GM23338 (cell line): ENCODE measurements at regions not wholly inside any gene's neighbourhood (a gene's known extent, or its start where the extent isn't known, plus 50 kb on each side); places are given as distances from the start of the nearest gene placed in this dataset.

Experiments used
- ATAC-seq: fragments of 200-7000 bp; cut with Tn5 transposase; 3 replicates; pipeline ENCODE4 v1.9.1; 2020
- DNase-seq: peaks from one replicate; pipeline ENCODE4 v3.0.0-alpha.2; 2015; ENCODE audit warnings: low spot score
- H2AFZ ChIP-seq: fragments of 200-600 bp; sonication (generic); 2 replicates; pipeline ENCODE4 v1.8.0; 2016; ENCODE audit warnings: antibody characterized with exemption, mild to moderate bottlenecking, moderate library complexity
- H3F3A ChIP-seq: fragments of 200-600 bp; sonication (generic); replicated peaks from 2 replicates; pipeline ENCODE4 v1.8.0; 2017; ENCODE audit warnings: antibody characterized with exemption, mixed run types, low read depth
- H3K27ac ChIP-seq: fragments of 200-600 bp; sonication (generic); 2 replicates; pipeline ENCODE4 v1.6.1; 2016; ENCODE audit warnings: low read depth
- H3K27me3 ChIP-seq: fragments of 200-600 bp; sonication (generic); 2 replicates; pipeline ENCODE4 v1.8.0; 2016; ENCODE audit warnings: mild to moderate bottlenecking, mixed run types, moderate library complexity; ENCODE audit not compliant: insufficient read depth
- H3K36me3 ChIP-seq: fragments of 200-600 bp; sonication (generic); 2 replicates; pipeline ENCODE4 v1.8.0; 2016; ENCODE audit warnings: mild to moderate bottlenecking; ENCODE audit not compliant: insufficient read depth
- H3K4me1 ChIP-seq: fragments of 200-600 bp; sonication (generic); 2 replicates; pipeline ENCODE4 v1.8.0; 2016; ENCODE audit warnings: mild to moderate bottlenecking, moderate library complexity; ENCODE audit not compliant: insufficient read depth
- H3K4me2 ChIP-seq: fragments of 200-600 bp; sonication (generic); 2 replicates; pipeline ENCODE4 v1.7.1; 2017; ENCODE audit warnings: mixed run types
- H3K4me3 ChIP-seq: fragments of 200-600 bp; sonication (generic); 2 replicates; pipeline ENCODE4 v1.6.1; 2016; ENCODE audit warnings: mixed run types
- H3K79me2 ChIP-seq: fragments of 200-600 bp; sonication (generic); replicated peaks from 2 replicates; pipeline ENCODE4 v1.8.0; 2017; ENCODE audit warnings: mild to moderate bottlenecking; ENCODE audit not compliant: insufficient read depth
- H3K9me2 ChIP-seq: fragments of 200-600 bp; sonication (generic); 2 replicates; pipeline ENCODE4 v1.8.0; 2017; ENCODE audit not compliant: insufficient read depth
- H4K20me1 ChIP-seq: fragments of 200-600 bp; sonication (generic); replicated peaks from 2 replicates; pipeline ENCODE4 v1.8.0; 2017; ENCODE audit warnings: mild to moderate bottlenecking; ENCODE audit not compliant: insufficient read depth
- H3K27ac Mint-ChIP-seq: 2 replicates; pipeline ENCODE4 v1.8.0; 2020; ENCODE audit warnings: inconsistent platforms, mild to moderate bottlenecking, moderate library complexity, mixed read lengths
- H3K27me3 Mint-ChIP-seq: 3 replicates; pipeline ENCODE4 v1.8.0; 2022; ENCODE audit warnings: low read depth, mild to moderate bottlenecking, moderate library complexity, mixed read lengths, inconsistent platforms; ENCODE audit not compliant: insufficient read depth, poor library complexity
- H3K36me3 Mint-ChIP-seq: 3 replicates; pipeline ENCODE4 v1.8.0; 2021; ENCODE audit warnings: low read depth, mild to moderate bottlenecking, inconsistent platforms, moderate library complexity, mixed read lengths
- H3K4me1 Mint-ChIP-seq: 3 replicates; pipeline ENCODE4 v1.8.0; 2020; ENCODE audit warnings: mild to moderate bottlenecking, inconsistent platforms, mixed read lengths
- H3K4me3 Mint-ChIP-seq: 3 replicates; pipeline ENCODE4 v1.8.0; 2021; ENCODE audit warnings: moderate library complexity, mild to moderate bottlenecking, inconsistent platforms, mixed read lengths
- H3K9me3 Mint-ChIP-seq: 3 replicates; pipeline ENCODE4 v1.8.0; 2020; ENCODE audit warnings: moderate library complexity, mild to moderate bottlenecking, inconsistent platforms, mixed read lengths
- CREB1 ChIP-seq: fragments of 250-450 bp; sonication (Bioruptor Pico); IDR thresholded peaks from 2 replicates; pipeline ENCODE4 v1.5.0; 2020; ENCODE audit warnings: low read depth, mild to moderate bottlenecking, moderate library complexity
- EZH2 ChIP-seq: fragments of 200-600 bp; sonication (generic); IDR thresholded peaks from one replicate; pipeline ENCODE4 v1.8.0; 2017; ENCODE audit warnings: antibody characterized with exemption, mild to moderate bottlenecking, low read depth; ENCODE audit not compliant: unreplicated experiment
- EZH2phosphoT487 ChIP-seq: fragments of 200-600 bp; sonication (generic); IDR thresholded peaks from one replicate; pipeline ENCODE4 v1.8.1; 2018; ENCODE audit warnings: antibody characterized with exemption; ENCODE audit not compliant: unreplicated experiment
- JUNB ChIP-seq: IDR thresholded peaks from one replicate; pipeline ENCODE4 v1.6.1; 2016; ENCODE audit warnings: antibody characterized with exemption; ENCODE audit not compliant: unreplicated experiment
- NANOG ChIP-seq: IDR thresholded peaks from 2 replicates; pipeline ENCODE4 v1.6.1; 2016; ENCODE audit warnings: antibody characterized with exemption, borderline replicate concordance
- POLR2AphosphoS5 ChIP-seq: IDR thresholded peaks from 2 replicates; pipeline ENCODE4 v1.6.1; 2016; ENCODE audit warnings: antibody characterized with exemption, low read depth
- STAT1 ChIP-seq: IDR thresholded peaks from one replicate; pipeline ENCODE4 v1.6.1; 2016; ENCODE audit warnings: antibody characterized with exemption; ENCODE audit not compliant: unreplicated experiment
- ZNF114 ChIP-seq: fragments of 250-450 bp; sonication (Bioruptor Pico); IDR thresholded peaks from 2 replicates; pipeline ENCODE4 v1.5.0; 2020; ENCODE audit warnings: mild to moderate bottlenecking, moderate library complexity
- ZNF331 ChIP-seq: fragments of 250-450 bp; sonication (Bioruptor Pico); IDR thresholded peaks from 2 replicates; pipeline ENCODE4 v1.5.0; 2020; ENCODE audit warnings: low read depth, mild to moderate bottlenecking, moderate library complexity
- TF ChIP-seq, protein P1 (sequence below), 2 experiments: fragments of 200-600 bp in 1 of 2; sonication (generic) in 1 of 2; conservative IDR thresholded peaks; 2 replicates each; pipeline versions ENCODE4 v1.5.1 to v1.6.1; 2016 to 2017; ENCODE audit warnings: antibody characterized with exemption in 2 of 2, low read depth in 2 of 2, mild to moderate bottlenecking in 2 of 2, moderate library complexity in 1 of 2
- TF ChIP-seq, protein P2 (sequence below): IDR thresholded peaks from 2 replicates; pipeline ENCODE4 v1.6.1; 2016; ENCODE audit warnings: antibody characterized with exemption
- TF ChIP-seq, protein P3 (sequence below): IDR thresholded peaks from one replicate; pipeline ENCODE4 v1.6.1; 2018; ENCODE audit warnings: antibody characterized with exemption; ENCODE audit not compliant: unreplicated experiment
- TF ChIP-seq, protein P4 (sequence below): fragments of 250-450 bp; sonication (Bioruptor Pico); IDR thresholded peaks from 2 replicates; pipeline ENCODE4 v1.5.0; 2020; ENCODE audit warnings: mild to moderate bottlenecking, moderate library complexity

DNA sequence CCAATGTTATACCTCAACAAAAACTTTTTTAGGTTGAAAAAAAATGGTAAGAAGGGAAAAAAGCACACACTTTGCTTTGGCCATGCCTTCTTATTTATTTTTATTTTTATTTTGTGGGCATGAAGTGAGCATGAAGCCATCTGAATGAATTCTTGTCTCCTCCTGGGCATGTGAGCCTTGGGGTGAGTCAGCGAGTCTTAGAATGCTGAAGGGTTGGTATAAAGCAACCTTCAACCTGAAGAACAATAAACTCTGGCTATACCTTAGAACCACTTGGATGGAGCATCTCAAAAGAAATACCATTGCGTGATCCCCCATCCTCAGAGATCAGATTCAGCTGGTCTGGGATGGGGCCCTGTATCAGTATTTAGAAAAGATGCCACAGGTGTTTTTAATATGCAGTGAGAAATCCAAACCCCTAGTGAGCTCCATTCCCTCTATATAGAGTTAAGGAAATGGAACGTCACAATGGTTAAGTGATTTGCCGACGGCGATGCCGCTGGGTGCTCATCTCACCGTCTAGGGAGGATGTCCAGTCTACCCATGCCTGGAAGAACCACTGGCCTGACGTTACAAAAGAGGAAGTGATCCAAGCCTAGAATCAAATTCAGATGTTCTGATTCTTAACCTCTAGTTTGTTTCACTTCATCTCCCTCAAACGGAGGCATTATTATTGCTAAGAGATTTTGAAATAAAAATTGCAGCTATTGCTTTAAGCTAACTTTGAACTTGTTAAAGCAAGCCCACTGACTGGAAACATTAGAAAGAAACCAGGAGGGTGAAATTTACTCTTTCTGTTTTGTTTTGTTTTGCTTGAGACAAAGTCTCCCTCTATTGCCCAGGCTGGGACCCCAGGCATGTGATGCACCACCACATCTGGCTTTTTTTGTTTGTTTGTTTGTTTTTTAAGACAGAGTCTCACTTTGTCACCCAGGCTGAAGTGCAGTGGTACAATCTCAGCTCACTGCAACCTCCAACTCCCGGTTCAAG lies 67.1 kb downstream of the EDN1 start:
- Histone ChIP-seq H4K20me1 (no peaks in the 10 kb centered on the region), H3K4me2 (no peak overlapping the region), H3K4me3 (no peak overlapping the region), H3K9me2 (no peaks in the 10 kb centered on the region; the same call in 1 of the 2 replicates), H3K27ac (no peak overlapping the region), H2AFZ (no peak overlapping the region), H3K4me1 (peaks cover 25% of the 10 kb centered on the region), H3K36me3 (0 out of 2 replicates have a peak, but pooled peaks cover 2% of the 10 kb centered on the region), H3F3A (peaks cover 3% of the 10 kb centered on the region; the same call in 1 of the 2 replicates), H3K27me3 (no peaks in the 10 kb centered on the region), H3K79me2 (no peaks in the 10 kb centered on the region)
- Mint-ChIP-seq H3K27ac (no peak overlapping the region), H3K4me3 (no peak overlapping the region), H3K36me3 (peaks cover 16% of the 10 kb centered on the region), H3K9me3 (peaks cover 15% of the 10 kb centered on the region), H3K4me1 (peaks cover 21% of the 10 kb centered on the region), H3K27me3 (peaks cover 3% of the 10 kb centered on the region)
- no peak for ATAC-seq
- no peak for DNase-seq
- TF ChIP-seq ZNF331 (CRISPR knock-in tag): no peak
- no peak for TF ChIP-seq ZNF114
- no peak for TF ChIP-seq STAT1
- TF ChIP-seq, protein P1, sequence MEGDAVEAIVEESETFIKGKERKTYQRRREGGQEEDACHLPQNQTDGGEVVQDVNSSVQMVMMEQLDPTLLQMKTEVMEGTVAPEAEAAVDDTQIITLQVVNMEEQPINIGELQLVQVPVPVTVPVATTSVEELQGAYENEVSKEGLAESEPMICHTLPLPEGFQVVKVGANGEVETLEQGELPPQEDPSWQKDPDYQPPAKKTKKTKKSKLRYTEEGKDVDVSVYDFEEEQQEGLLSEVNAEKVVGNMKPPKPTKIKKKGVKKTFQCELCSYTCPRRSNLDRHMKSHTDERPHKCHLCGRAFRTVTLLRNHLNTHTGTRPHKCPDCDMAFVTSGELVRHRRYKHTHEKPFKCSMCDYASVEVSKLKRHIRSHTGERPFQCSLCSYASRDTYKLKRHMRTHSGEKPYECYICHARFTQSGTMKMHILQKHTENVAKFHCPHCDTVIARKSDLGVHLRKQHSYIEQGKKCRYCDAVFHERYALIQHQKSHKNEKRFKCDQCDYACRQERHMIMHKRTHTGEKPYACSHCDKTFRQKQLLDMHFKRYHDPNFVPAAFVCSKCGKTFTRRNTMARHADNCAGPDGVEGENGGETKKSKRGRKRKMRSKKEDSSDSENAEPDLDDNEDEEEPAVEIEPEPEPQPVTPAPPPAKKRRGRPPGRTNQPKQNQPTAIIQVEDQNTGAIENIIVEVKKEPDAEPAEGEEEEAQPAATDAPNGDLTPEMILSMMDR (conservative IDR thresholded peaks at IDR 0.05; ENCODE audit: low read depth in 2 of 2): no peak
- TF ChIP-seq, protein P2, sequence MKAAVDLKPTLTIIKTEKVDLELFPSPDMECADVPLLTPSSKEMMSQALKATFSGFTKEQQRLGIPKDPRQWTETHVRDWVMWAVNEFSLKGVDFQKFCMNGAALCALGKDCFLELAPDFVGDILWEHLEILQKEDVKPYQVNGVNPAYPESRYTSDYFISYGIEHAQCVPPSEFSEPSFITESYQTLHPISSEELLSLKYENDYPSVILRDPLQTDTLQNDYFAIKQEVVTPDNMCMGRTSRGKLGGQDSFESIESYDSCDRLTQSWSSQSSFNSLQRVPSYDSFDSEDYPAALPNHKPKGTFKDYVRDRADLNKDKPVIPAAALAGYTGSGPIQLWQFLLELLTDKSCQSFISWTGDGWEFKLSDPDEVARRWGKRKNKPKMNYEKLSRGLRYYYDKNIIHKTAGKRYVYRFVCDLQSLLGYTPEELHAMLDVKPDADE: no peak
- no peak for TF ChIP-seq CREB1 (CRISPR knock-in tag)
- no peak for TF ChIP-seq EZH2phosphoT487
- TF ChIP-seq, protein P3, sequence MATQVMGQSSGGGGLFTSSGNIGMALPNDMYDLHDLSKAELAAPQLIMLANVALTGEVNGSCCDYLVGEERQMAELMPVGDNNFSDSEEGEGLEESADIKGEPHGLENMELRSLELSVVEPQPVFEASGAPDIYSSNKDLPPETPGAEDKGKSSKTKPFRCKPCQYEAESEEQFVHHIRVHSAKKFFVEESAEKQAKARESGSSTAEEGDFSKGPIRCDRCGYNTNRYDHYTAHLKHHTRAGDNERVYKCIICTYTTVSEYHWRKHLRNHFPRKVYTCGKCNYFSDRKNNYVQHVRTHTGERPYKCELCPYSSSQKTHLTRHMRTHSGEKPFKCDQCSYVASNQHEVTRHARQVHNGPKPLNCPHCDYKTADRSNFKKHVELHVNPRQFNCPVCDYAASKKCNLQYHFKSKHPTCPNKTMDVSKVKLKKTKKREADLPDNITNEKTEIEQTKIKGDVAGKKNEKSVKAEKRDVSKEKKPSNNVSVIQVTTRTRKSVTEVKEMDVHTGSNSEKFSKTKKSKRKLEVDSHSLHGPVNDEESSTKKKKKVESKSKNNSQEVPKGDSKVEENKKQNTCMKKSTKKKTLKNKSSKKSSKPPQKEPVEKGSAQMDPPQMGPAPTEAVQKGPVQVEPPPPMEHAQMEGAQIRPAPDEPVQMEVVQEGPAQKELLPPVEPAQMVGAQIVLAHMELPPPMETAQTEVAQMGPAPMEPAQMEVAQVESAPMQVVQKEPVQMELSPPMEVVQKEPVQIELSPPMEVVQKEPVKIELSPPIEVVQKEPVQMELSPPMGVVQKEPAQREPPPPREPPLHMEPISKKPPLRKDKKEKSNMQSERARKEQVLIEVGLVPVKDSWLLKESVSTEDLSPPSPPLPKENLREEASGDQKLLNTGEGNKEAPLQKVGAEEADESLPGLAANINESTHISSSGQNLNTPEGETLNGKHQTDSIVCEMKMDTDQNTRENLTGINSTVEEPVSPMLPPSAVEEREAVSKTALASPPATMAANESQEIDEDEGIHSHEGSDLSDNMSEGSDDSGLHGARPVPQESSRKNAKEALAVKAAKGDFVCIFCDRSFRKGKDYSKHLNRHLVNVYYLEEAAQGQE: no peak
- no peak for TF ChIP-seq POLR2AphosphoS5
- TF ChIP-seq JUNB: no peak
- no peak for TF ChIP-seq EZH2
- TF ChIP-seq, protein P4, sequence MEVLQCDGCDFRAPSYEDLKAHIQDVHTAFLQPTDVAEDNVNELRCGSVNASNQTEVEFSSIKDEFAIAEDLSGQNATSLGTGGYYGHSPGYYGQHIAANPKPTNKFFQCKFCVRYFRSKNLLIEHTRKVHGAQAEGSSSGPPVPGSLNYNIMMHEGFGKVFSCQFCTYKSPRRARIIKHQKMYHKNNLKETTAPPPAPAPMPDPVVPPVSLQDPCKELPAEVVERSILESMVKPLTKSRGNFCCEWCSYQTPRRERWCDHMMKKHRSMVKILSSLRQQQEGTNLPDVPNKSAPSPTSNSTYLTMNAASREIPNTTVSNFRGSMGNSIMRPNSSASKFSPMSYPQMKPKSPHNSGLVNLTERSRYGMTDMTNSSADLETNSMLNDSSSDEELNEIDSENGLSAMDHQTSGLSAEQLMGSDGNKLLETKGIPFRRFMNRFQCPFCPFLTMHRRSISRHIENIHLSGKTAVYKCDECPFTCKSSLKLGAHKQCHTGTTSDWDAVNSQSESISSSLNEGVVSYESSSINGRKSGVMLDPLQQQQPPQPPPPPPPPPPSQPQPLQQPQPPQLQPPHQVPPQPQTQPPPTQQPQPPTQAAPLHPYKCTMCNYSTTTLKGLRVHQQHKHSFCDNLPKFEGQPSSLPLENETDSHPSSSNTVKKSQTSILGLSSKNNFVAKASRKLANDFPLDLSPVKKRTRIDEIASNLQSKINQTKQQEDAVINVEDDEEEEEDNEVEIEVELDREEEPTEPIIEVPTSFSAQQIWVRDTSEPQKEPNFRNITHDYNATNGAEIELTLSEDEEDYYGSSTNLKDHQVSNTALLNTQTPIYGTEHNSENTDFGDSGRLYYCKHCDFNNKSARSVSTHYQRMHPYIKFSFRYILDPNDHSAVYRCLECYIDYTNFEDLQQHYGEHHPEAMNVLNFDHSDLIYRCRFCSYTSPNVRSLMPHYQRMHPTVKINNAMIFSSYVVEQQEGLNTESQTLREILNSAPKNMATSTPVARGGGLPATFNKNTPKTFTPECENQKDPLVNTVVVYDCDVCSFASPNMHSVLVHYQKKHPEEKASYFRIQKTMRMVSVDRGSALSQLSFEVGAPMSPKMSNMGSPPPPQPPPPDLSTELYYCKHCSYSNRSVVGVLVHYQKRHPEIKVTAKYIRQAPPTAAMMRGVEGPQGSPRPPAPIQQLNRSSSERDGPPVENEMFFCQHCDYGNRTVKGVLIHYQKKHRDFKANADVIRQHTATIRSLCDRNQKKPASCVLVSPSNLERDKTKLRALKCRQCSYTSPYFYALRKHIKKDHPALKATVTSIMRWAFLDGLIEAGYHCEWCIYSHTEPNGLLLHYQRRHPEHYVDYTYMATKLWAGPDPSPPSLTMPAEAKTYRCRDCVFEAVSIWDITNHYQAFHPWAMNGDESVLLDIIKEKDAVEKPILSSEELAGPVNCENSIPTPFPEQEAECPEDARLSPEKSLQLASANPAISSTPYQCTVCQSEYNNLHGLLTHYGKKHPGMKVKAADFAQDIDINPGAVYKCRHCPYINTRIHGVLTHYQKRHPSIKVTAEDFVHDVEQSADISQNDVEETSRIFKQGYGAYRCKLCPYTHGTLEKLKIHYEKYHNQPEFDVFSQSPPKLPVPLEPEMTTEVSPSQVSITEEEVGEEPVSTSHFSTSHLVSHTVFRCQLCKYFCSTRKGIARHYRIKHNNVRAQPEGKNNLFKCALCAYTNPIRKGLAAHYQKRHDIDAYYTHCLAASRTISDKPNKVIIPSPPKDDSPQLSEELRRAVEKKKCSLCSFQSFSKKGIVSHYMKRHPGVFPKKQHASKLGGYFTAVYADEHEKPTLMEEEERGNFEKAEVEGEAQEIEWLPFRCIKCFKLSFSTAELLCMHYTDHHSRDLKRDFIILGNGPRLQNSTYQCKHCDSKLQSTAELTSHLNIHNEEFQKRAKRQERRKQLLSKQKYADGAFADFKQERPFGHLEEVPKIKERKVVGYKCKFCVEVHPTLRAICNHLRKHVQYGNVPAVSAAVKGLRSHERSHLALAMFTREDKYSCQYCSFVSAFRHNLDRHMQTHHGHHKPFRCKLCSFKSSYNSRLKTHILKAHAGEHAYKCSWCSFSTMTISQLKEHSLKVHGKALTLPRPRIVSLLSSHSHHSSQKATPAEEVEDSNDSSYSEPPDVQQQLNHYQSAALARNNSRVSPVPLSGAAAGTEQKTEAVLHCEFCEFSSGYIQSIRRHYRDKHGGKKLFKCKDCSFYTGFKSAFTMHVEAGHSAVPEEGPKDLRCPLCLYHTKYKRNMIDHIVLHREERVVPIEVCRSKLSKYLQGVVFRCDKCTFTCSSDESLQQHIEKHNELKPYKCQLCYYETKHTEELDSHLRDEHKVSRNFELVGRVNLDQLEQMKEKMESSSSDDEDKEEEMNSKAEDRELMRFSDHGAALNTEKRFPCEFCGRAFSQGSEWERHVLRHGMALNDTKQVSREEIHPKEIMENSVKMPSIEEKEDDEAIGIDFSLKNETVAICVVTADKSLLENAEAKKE (CRISPR knock-in tag): no peak
- TF ChIP-seq NANOG: no peak
